PFSK-1 (cell line): ENCODE measurements at regions not wholly inside any gene's neighbourhood (a gene's known extent, or its start where the extent isn't known, plus 50 kb on each side); places are given as distances from the start of the nearest gene placed in this dataset.

Source experiments
- FOXP2 ChIP-seq: optimal IDR thresholded peaks from 2 replicates; pipeline ENCODE3; 2011; ENCODE audit warnings: borderline replicate concordance, control low read depth, inconsistent platforms; ENCODE audit not compliant: insufficient read depth; ENCODE audit errors: extremely low read length, extremely low read depth
- POLR2AphosphoS5 ChIP-seq: IDR thresholded peaks from 2 replicates; pipeline ENCODE4 v1.6.1; 2012; ENCODE audit warnings: low read depth, mild to moderate bottlenecking, control low read depth, low read length, moderate library complexity
- REST ChIP-seq, 2 experiments: IDR thresholded peaks; 2 replicates each; pipeline versions ENCODE4 v1.6.1 to v1.8.0; 2011 to 2012; ENCODE audit warnings: low read depth in 2 of 2, low read length in 2 of 2, control low read depth in 1 of 2, inconsistent platforms in 1 of 2, mild to moderate bottlenecking in 1 of 2, moderate library complexity in 1 of 2; ENCODE audit not compliant: insufficient read depth in 1 of 2
- SIN3A ChIP-seq: IDR thresholded peaks from 2 replicates; pipeline ENCODE4 v1.6.1; 2012; ENCODE audit warnings: mild to moderate bottlenecking, low read length, moderate library complexity, borderline replicate concordance; ENCODE audit not compliant: insufficient read depth
- TAF1 ChIP-seq: IDR thresholded peaks from 2 replicates; pipeline ENCODE4 v1.6.1; 2012; ENCODE audit warnings: low read length, control low read depth, borderline replicate concordance; ENCODE audit not compliant: insufficient read depth

DNA sequence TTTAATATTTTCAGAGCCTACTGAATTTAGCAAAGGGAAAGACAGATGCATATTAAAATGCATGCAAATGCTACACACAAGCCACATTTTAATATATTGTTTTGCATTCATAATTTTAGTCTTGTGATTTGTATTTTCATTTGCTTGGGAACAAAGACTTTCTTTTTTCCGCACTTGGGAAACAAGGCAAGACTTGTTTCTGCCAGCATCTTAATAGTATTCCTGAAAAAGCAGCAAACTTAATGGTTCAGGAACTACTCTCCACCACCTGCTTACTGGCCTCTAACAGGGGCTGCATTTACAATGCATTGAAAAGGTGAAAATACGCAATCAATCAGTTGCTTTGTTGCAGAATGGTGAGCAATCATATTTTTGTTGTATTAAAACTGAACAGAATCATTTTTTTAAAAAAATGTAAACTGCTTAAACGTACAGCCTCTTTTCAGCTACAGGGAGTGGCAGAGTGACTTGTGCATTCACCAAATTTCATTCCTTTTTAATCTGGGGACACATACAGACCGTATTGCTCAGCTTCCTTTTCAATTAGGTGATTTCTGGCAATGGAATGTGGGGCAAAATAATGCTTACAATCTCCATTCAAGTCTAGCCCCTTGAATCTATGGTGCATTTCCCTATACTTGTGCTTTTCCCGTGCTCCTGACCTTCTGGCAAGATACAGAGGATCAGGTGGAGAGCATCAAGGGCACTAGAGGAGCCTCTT is 144.1 kb upstream of the BTG1 start:
- TF ChIP-seq SIN3A (no peak), TAF1 (no peak), REST (IDR thresholded peaks at IDR 0.05; ENCODE audit: insufficient read depth in 1 of 2, low read depth in 2 of 2, low read length in 2 of 2) (no peak), FOXP2 (no peak), POLR2AphosphoS5 (no peak)

DNA sequence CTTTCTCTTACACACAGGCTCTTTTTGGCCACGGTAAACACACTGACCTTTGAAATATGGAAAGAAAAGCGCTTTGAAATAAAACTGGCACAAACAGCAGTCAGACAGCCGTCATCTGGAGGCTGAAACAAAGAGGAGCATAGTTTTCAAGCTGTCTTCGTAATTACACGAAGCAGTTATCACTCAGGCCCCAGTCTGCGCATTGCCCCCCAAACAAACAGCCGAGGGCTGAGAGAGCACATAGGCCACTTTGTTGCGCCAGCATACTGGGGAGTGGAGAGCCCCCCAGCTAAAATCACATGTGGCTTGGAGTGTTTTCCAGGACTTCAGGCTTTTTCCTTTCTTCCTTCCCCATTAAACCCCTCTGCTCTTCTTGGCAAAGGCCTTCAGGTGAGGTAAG is 142.9 kb upstream of the BTG1 start:
- no peak for TF ChIP-seq SIN3A
- TF ChIP-seq POLR2AphosphoS5, result no peak
- TF ChIP-seq REST (IDR thresholded peaks at IDR 0.05; ENCODE audit: insufficient read depth in 1 of 2, low read depth in 2 of 2, low read length in 2 of 2), result no peak
- no peak for TF ChIP-seq TAF1
- TF ChIP-seq FOXP2, result no peak

DNA sequence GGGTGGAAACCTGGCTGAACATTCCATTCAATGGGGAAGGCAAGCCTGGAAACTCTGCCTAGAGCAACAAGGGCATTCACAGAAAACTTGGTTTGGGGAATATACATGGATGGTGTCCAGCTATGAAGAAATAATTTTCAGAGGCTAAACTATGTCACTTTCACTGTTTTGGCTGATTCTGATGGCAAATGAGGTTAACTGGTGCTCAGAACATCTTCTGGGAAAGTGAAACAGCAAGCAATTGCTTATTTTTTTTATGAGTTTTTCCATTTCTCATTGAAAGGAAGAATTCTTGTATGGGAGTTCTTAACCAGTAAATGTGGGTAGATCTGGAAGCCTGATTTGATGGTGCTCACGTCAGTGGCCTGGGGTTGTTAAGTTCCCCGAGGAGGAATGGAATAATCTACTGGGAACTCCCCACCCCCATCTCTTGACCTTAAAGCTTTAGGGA is 132.8 kb upstream of the BTG1 start:
- no peak for TF ChIP-seq TAF1
- no peak for TF ChIP-seq REST (IDR thresholded peaks at IDR 0.05; ENCODE audit: insufficient read depth in 1 of 2, low read depth in 2 of 2, low read length in 2 of 2)
- TF ChIP-seq FOXP2, result no peak
- no peak for TF ChIP-seq SIN3A
- no peak for TF ChIP-seq POLR2AphosphoS5

DNA sequence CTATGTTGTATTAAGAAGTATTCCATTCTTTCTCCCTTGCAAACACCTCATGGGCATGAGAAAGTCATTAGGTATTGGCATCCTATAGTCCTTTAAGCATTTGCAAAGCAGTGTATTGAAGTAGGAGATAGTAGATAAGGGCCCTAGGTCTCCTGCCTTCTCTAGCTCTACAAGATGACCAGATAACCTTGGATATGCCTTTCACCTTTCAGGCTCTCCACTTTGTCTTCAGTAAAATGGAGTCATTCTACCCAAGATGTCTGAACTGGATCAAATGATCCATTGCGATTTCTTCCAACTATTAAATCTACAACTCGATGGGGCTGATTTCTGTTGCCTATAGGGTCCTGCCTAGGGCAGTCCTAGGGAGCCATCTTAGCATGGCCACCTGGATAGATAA is 132.1 kb upstream of the BTG1 start:
- TF ChIP-seq REST (IDR thresholded peaks at IDR 0.05; ENCODE audit: insufficient read depth in 1 of 2, low read depth in 2 of 2, low read length in 2 of 2), result no peak
- no peak for TF ChIP-seq POLR2AphosphoS5
- TF ChIP-seq SIN3A, result no peak
- no peak for TF ChIP-seq FOXP2
- TF ChIP-seq TAF1, result no peak

GRCh38 chr12:92276276-92276675 is 130.6 kb upstream of the BTG1 start:
- TF ChIP-seq TAF1, result no peak
- no peak for TF ChIP-seq POLR2AphosphoS5
- TF ChIP-seq FOXP2, result no peak
- TF ChIP-seq SIN3A, result no peak
- TF ChIP-seq REST (IDR thresholded peaks at IDR 0.05; ENCODE audit: insufficient read depth in 1 of 2, low read depth in 2 of 2, low read length in 2 of 2), result no peak
